Psoas muscle (tissue), 7 donors: ENCODE measurements at regions not wholly inside any gene's neighbourhood (a gene's known extent, or its start where the extent isn't known, plus 50 kb on each side); places are given as distances from the start of the nearest gene placed in this dataset.

Source experiments
- ATAC-seq, 4 donors: fragments of 200-7000 bp; cut with Tn5 transposase; one replicate each; pipeline ENCODE4 v1.9.1; 2020; ENCODE audit warnings: moderate library complexity in 3 of 4, mild to moderate bottlenecking in 2 of 4
- DNase-seq, 2 donors: peaks; one replicate each; pipeline ENCODE4 v3.0.0-alpha.2; 2020
- H3K27ac ChIP-seq: fragments of 200-600 bp; one replicate; pipeline ENCODE4 v1.8.0; 2022
- H3K27me3 ChIP-seq, 3 donors: fragments of 200-600 bp in 1 of 3; one replicate each; pipeline versions ENCODE4 v1.6.1 to v1.8.0; 2013 to 2022; ENCODE audit warnings: low read length in 2 of 3, mild to moderate bottlenecking in 2 of 3, moderate library complexity in 1 of 3; ENCODE audit not compliant: insufficient read depth in 3 of 3
- H3K36me3 ChIP-seq, 2 donors: fragments of 200-600 bp in 1 of 2; one replicate each; pipeline versions ENCODE4 v1.6.1 to v1.8.0; 2013 to 2022; ENCODE audit warnings: low read depth in 1 of 2, mild to moderate bottlenecking in 1 of 2, moderate library complexity in 1 of 2; ENCODE audit not compliant: insufficient read depth in 1 of 2
- H3K4me1 ChIP-seq: fragments of 200-600 bp; one replicate; pipeline ENCODE4 v1.8.0; 2022
- H3K4me3 ChIP-seq: fragments of 200-600 bp; one replicate; pipeline ENCODE4 v1.8.0; 2022; ENCODE audit warnings: mild to moderate bottlenecking
- H3K9me3 ChIP-seq: fragments of 200-600 bp; one replicate; pipeline ENCODE4 v1.8.0; 2022
- WGBS, 3 donors: extraction: QIAGEN DNeasy Blood & Tissue Kit; methylation state at CpG; one replicate each; pipeline versions ENCODE4 v1.1.6 to v1.1.7; 2013; 5-methylcytosine and 5-hydroxymethylcytosine counted together
- intact Hi-C, 2 donors: fragments of 100-400 bp; cut with DNase I; formaldehyde crosslinking; loops; one replicate each; pipeline versions ENCODE4 v1.11.0 to v1.14.2; 2022
- TF ChIP-seq, protein P1 (sequence below): fragments of 200-600 bp; IDR thresholded peaks from one replicate; pipeline ENCODE4 v1.8.0; 2022; ENCODE audit warnings: antibody characterized with exemption
- donor health status: healthy with polysubstance abuse.
- donor health status: DM: no; HTN: no; CAD: no; lungs with moderate emphysema.
- donor health status: Bipolar disorder and iron deficiency.
- donor health status: healthy.
- donor health status: DM: yes; HTN: yes; CAD: no.
- donor health status: DM: no; HTN: no; CAD: no.
- donor health status: DM: yes; HTN: yes; CAD: no.

DNA sequence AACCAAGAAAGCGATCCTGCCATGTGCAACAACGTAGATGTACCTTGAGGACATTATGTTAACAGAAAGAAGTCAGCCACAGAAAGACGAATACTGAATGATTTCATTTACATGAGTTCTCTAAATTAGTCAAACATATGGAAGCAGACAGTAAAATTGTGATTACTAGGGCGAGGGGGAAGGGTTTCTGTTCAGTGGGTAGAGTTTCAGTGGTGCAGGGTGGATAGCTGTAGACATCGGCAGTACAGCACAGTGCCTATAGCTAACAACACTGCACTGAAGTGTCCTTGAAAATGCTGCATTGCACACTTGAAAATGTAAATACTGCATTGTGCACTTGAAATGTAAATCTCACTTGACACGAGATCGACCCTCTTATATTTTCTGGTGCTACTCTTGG lies 275.3 kb downstream of the GALR1 start:
- TF ChIP-seq, protein P1, sequence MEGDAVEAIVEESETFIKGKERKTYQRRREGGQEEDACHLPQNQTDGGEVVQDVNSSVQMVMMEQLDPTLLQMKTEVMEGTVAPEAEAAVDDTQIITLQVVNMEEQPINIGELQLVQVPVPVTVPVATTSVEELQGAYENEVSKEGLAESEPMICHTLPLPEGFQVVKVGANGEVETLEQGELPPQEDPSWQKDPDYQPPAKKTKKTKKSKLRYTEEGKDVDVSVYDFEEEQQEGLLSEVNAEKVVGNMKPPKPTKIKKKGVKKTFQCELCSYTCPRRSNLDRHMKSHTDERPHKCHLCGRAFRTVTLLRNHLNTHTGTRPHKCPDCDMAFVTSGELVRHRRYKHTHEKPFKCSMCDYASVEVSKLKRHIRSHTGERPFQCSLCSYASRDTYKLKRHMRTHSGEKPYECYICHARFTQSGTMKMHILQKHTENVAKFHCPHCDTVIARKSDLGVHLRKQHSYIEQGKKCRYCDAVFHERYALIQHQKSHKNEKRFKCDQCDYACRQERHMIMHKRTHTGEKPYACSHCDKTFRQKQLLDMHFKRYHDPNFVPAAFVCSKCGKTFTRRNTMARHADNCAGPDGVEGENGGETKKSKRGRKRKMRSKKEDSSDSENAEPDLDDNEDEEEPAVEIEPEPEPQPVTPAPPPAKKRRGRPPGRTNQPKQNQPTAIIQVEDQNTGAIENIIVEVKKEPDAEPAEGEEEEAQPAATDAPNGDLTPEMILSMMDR = no peak
- Histone ChIP-seq H3K27me3 (no peaks in the 10 kb centered on the region), H3K36me3 (no peaks in the 10 kb centered on the region), H3K4me1 (no peaks in the 10 kb centered on the region), H3K4me3 (no peak overlapping the region), H3K27ac (no peak overlapping the region), H3K9me3 (no peaks in the 10 kb centered on the region)
- 80 to 84% (median 82%) methylated on average over 7 of the region's 7 CpGs for WGBS, 3 donors
- DNase-seq (no peak), ATAC-seq (no peak)
- intact Hi-C loops = no loop called here

DNA sequence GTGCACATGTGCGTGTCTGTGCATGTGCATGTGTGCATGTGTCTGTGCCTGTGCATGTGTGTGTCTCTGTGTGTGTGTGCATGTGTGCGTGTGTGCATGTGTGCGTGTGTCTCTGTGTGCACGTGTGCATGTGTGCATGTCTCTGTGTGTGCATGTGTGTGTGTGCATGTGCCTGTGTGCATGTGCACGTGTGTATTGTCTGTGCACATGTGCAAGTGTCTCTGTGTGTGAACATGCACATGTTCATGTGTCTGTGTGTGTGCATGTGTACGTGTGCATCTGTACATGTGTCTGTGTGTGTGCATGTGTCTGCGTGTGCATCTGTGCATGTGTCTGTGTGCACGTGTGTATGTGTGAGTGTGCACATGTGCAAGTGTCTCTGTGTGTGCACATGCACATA lies 277.3 kb downstream of the GALR1 start:
- intact Hi-C loops = no loop called here
- TF ChIP-seq, protein P1 = no peak
- no peak for DNase-seq
- Histone ChIP-seq H3K9me3 (no peaks in the 10 kb centered on the region), H3K36me3 (no peaks in the 10 kb centered on the region), H3K27ac (no peak overlapping the region), H3K4me3 (no peak overlapping the region), H3K4me1 (no peaks in the 10 kb centered on the region), H3K27me3 (no peaks in the 10 kb centered on the region)
- no peak for ATAC-seq
- 94 to 96% (median 95%) methylated on average over 8 of the region's 8 CpGs for WGBS, 3 donors

- Histone ChIP-seq H3K9me3 (no peaks in the 10 kb centered on the region), H3K27ac (no peak overlapping the region), H3K36me3 (no peaks in the 10 kb centered on the region), H3K27me3 (no peaks in the 10 kb centered on the region), H3K4me3 (no peak overlapping the region), H3K4me1 (no peaks in the 10 kb centered on the region)
- ATAC-seq (no peak), DNase-seq (no peak)
- TF ChIP-seq, protein P1 = no peak
- intact Hi-C loops = no loop called here
- WGBS, 3 donors = 71 to 77% (median 74%) methylated on average over 3 of the region's 3 CpGs
Observed at GRCh38 chr18:77528872-77529271, 279.2 kb downstream of the GALR1 start.

- H3K9me3 ChIP-seq = no peaks in the 10 kb centered on the region
- H3K36me3 ChIP-seq = no peaks in the 10 kb centered on the region
- intact Hi-C loops = no loop called here
- WGBS, 3 donors = 66 to 70% (median 67%) methylated on average over 7 of the region's 7 CpGs
- ATAC-seq = no peak
- no peak overlapping the region for H3K27ac ChIP-seq
- DNase-seq = no peak
- no peaks in the 10 kb centered on the region for H3K4me1 ChIP-seq
- no peaks in the 10 kb centered on the region for H3K27me3 ChIP-seq
- no peak overlapping the region for H3K4me3 ChIP-seq
- TF ChIP-seq, protein P1 = no peak
Observed at GRCh38 chr18:77529492-77530176, 280.0 kb downstream of the GALR1 start.

DNA sequence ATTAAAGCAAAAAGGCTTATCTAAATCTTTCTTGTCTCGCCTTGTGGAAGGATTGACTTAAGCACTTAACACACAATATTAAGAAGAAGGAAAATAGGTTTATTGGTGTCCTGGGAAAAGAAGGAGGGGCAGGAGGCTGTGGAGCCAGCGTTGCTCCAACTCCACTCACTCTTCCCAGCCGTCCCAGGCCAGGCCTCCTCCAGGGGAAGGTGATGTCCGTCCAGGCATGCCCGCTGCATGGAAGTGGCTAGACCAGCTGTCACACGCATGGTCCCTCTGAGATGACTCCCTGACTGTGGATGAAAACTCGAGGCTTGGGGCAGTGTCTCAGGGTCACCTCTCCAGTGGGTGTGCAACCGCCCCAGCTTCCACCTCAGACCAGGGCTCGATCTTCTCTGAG lies 281.1 kb downstream of the GALR1 start:
- no peaks in the 10 kb centered on the region for H3K27me3 ChIP-seq
- no peaks in the 10 kb centered on the region for H3K36me3 ChIP-seq
- 56 to 65% (median 58%) methylated on average over 9 of the region's 9 CpGs for WGBS, 3 donors
- intact Hi-C loops = no loop called here
- no peak for DNase-seq
- TF ChIP-seq, protein P1 = no peak
- no peak overlapping the region for H3K4me3 ChIP-seq
- no peak overlapping the region for H3K27ac ChIP-seq
- no peaks in the 10 kb centered on the region for H3K4me1 ChIP-seq
- ATAC-seq = no peak
- H3K9me3 ChIP-seq = no peaks in the 10 kb centered on the region
